IMR-90 (cell line): ENCODE measurements at regions not wholly inside any gene's neighbourhood (a gene's known extent, or its start where the extent isn't known, plus 50 kb on each side); places are given as distances from the start of the nearest gene placed in this dataset.

Experiments
- ATAC-seq: fragments of 200-7000 bp; cut with Tn5 transposase; 2 replicates; pipeline ENCODE4 v1.9.1; 2020; ENCODE audit warnings: low read depth, mild to moderate bottlenecking, moderate library complexity
- BruUV-seq: library from RNA; stranded (reverse); fragments of 400-500 nt; replicated peaks from 2 replicates; lab custom pipeline; 2021; lab: Mats Ljungman, UMichigan
- CTCF ChIA-PET: fragments of 300-600 bp; formaldehyde crosslinking; extraction: SDS; loops from one replicate; lab custom pipeline; 2021; ENCODE audit warnings: antibody characterized with exemption; lab: Yijun Ruan, JAX
- POLR2A ChIA-PET: fragments of 300-600 bp; sonication (Branson Sonifier 250); formaldehyde crosslinking; loops from one replicate; lab custom pipeline; 2022; ENCODE audit warnings: antibody characterized with exemption; ENCODE audit not compliant: unreplicated experiment; lab: Charles Lee
- DNase-seq: peaks from one replicate; pipeline ENCODE4 v3.0.0; 2013
- H2AFZ ChIP-seq: replicated peaks from 2 replicates; pipeline ENCODE3; 2013; ENCODE audit warnings: low read length, mild to moderate bottlenecking; ENCODE audit not compliant: poor library complexity
- H2AK5ac ChIP-seq: 2 replicates; pipeline ENCODE4 v1.6.1; 2013; ENCODE audit warnings: low read depth, low read length, inconsistent platforms
- H2AK9ac ChIP-seq: replicated peaks from 2 replicates; pipeline ENCODE3; 2013; ENCODE audit warnings: mild to moderate bottlenecking, low read depth, low read length, moderate library complexity; ENCODE audit not compliant: poor library complexity
- H2BK120ac ChIP-seq: 2 replicates; pipeline ENCODE4 v1.6.1; 2013; ENCODE audit warnings: low read depth, low read length, inconsistent platforms
- H2BK15ac ChIP-seq: 3 replicates; pipeline ENCODE4 v1.6.1; 2013; ENCODE audit warnings: low read depth, low read length, inconsistent platforms
- H2BK20ac ChIP-seq: 2 replicates; pipeline ENCODE4 v1.6.1; 2013; ENCODE audit warnings: low read depth, mild to moderate bottlenecking, inconsistent platforms, low read length, moderate library complexity
- H2BK5ac ChIP-seq: 2 replicates; pipeline ENCODE4 v1.6.1; 2013; ENCODE audit warnings: mild to moderate bottlenecking, low read depth, low read length, inconsistent platforms; ENCODE audit not compliant: poor library complexity, severe bottlenecking
- H3K14ac ChIP-seq: replicated peaks from 2 replicates; pipeline ENCODE4 v1.6.1; 2013; ENCODE audit warnings: low read depth, low read length, inconsistent platforms
- H3K18ac ChIP-seq: 2 replicates; pipeline ENCODE4 v1.6.1; 2013; ENCODE audit warnings: low read depth, low read length, control low read depth
- H3K23ac ChIP-seq: 2 replicates; pipeline ENCODE4 v1.6.1; 2013; ENCODE audit warnings: low read depth, low read length, inconsistent platforms
- H3K27ac ChIP-seq: 2 replicates; pipeline ENCODE4 v1.5.1; 2013; ENCODE audit warnings: mild to moderate bottlenecking, control low read depth, low read length; ENCODE audit not compliant: insufficient read depth
- H3K27me3 ChIP-seq: 2 replicates; pipeline ENCODE4 v1.6.1; 2013; ENCODE audit warnings: low read length; ENCODE audit not compliant: control insufficient read depth, insufficient read depth
- H3K36me3 ChIP-seq: 2 replicates; pipeline ENCODE4 v1.6.1; 2013; ENCODE audit warnings: low read length, mixed read lengths; ENCODE audit not compliant: control insufficient read depth, insufficient read depth
- H3K4ac ChIP-seq: 2 replicates; pipeline ENCODE4 v1.6.1; 2013; ENCODE audit warnings: low read depth, low read length, inconsistent platforms
- H3K4me1 ChIP-seq: 2 replicates; pipeline ENCODE4 v1.6.1; 2013; ENCODE audit warnings: low read length, mixed read lengths; ENCODE audit not compliant: control insufficient read depth, insufficient read depth
- H3K4me2 ChIP-seq: 2 replicates; pipeline ENCODE4 v1.6.1; 2013; ENCODE audit warnings: low read depth, mild to moderate bottlenecking, control low read depth, low read length, moderate library complexity
- H3K4me3 ChIP-seq: 2 replicates; pipeline ENCODE4 v1.5.1; 2013; ENCODE audit warnings: low read depth, mild to moderate bottlenecking, control low read depth, low read length, moderate library complexity; ENCODE audit not compliant: insufficient read depth
- H3K56ac ChIP-seq: 2 replicates; pipeline ENCODE4 v1.6.1; 2013; ENCODE audit warnings: low read length, inconsistent platforms; ENCODE audit not compliant: insufficient read depth; ENCODE audit errors: extremely low read depth
- H3K79me1 ChIP-seq, 2 experiments: 2 replicates each; pipeline ENCODE4 v1.6.1; 2013; ENCODE audit warnings: low read length in 2 of 2, inconsistent platforms in 1 of 2, low read depth in 1 of 2
- H3K9ac ChIP-seq: 2 replicates; pipeline ENCODE4 v1.6.1; 2013; ENCODE audit warnings: low read depth, low read length, control low read depth
- H3K9me1 ChIP-seq: 2 replicates; pipeline ENCODE4 v1.6.1; 2013; ENCODE audit warnings: low read length, inconsistent platforms; ENCODE audit not compliant: insufficient read depth
- H3K9me3 ChIP-seq: 2 replicates; pipeline ENCODE4 v1.6.1; 2013; ENCODE audit warnings: low read length; ENCODE audit not compliant: control insufficient read depth, insufficient read depth
- H4K20me1 ChIP-seq: 2 replicates; pipeline ENCODE4 v1.6.1; 2013; ENCODE audit warnings: low read length, inconsistent platforms; ENCODE audit not compliant: insufficient read depth
- H4K5ac ChIP-seq: 2 replicates; pipeline ENCODE4 v1.6.1; 2013; ENCODE audit warnings: mild to moderate bottlenecking, low read depth, low read length, control low read depth
- H4K8ac ChIP-seq, 2 experiments: 2 replicates each; pipeline ENCODE4 v1.6.1; 2013; ENCODE audit warnings: low read depth in 2 of 2, low read length in 2 of 2, control low read depth in 1 of 2, inconsistent platforms in 1 of 2
- H4K91ac ChIP-seq: 2 replicates; pipeline ENCODE4 v1.6.1; 2013; ENCODE audit warnings: low read depth, low read length, inconsistent platforms; ENCODE audit not compliant: insufficient read depth
- BHLHE40 ChIP-seq: fragments of 150-350 bp; IDR thresholded peaks from 2 replicates; pipeline ENCODE4 v1.6.1; 2016; ENCODE audit warnings: mild to moderate bottlenecking, low read depth, low read length
- CEBPB ChIP-seq: IDR thresholded peaks from 2 replicates; pipeline ENCODE4 v1.6.1; 2012; ENCODE audit warnings: low read depth, low read length, improper control_type of control experiment
- FOS ChIP-seq: fragments of 150-350 bp; IDR thresholded peaks from 2 replicates; pipeline ENCODE4 v1.6.1; 2016; ENCODE audit warnings: low read depth, low read length
- MAFK ChIP-seq: IDR thresholded peaks from 2 replicates; pipeline ENCODE4 v1.6.1; 2012; ENCODE audit warnings: low read depth, low read length, improper control_type of control experiment
- MXI1 ChIP-seq: IDR thresholded peaks from 2 replicates; pipeline ENCODE4 v1.6.1; 2012; ENCODE audit warnings: low read depth, mild to moderate bottlenecking, low read length, moderate library complexity, borderline replicate concordance
- RFX5 ChIP-seq: IDR thresholded peaks from 2 replicates; pipeline ENCODE4 v1.8.0; 2012; ENCODE audit warnings: low read depth, mild to moderate bottlenecking, low read length, moderate library complexity
- SMC3 ChIP-seq: fragments of 150-350 bp; IDR thresholded peaks from 2 replicates; pipeline ENCODE4 v1.6.1; 2016; ENCODE audit warnings: low read depth, mild to moderate bottlenecking, antibody characterized with exemption, low read length, moderate library complexity
- WGBS, 2 experiments: methylation state at CpG; one replicate each; pipeline versions ENCODE4 v1.1.5 to v1.1.7; 2013; ENCODE audit warnings: missing lambda C conversion rate in 2 of 2; ENCODE audit not compliant: insufficient read length in 1 of 2; ENCODE audit errors: extremely low coverage in 2 of 2; 5-methylcytosine and 5-hydroxymethylcytosine counted together
- dilution Hi-C: fragments of 300-500 bp; cut with HindIII; formaldehyde crosslinking; loops from one replicate; pipeline ENCODE4 v1.14.3; 2018; ENCODE audit warnings: low sequenced_read_pairs; ENCODE audit not compliant: unreplicated experiment
- in situ Hi-C: fragments of 300-500 bp; cut with MboI; formaldehyde crosslinking; loops from 3 replicates; pipeline ENCODE4 v1.14.3; 2019; ENCODE audit warnings: low sequenced_read_pairs, inconsistent platforms, mixed read lengths
- intact Hi-C: fragments of 100-400 bp; cut with micrococcal nuclease; formaldehyde crosslinking; loops from 2 replicates; pipeline ENCODE4 v1.10.0; 2022

GRCh38 chr1:105362438-105362837 lies 1612.7 kb downstream of the AMY1C start:
- no peak overlapping the region for H2BK15ac ChIP-seq
- no CpG with 5 or more reads among the region's 1 CpG for WGBS, 2 experiments
- CTCF ChIA-PET, result no interaction called here
- no peaks in the 10 kb centered on the region for H3K4me1 ChIP-seq
- no peak overlapping the region for H3K9ac ChIP-seq
- no peak overlapping the region for H2BK20ac ChIP-seq
- dilution Hi-C loops, result no loop called here
- no peak overlapping the region for H2AK5ac ChIP-seq
- no peaks in the 10 kb centered on the region for H3K36me3 ChIP-seq
- no peak overlapping the region for H4K8ac ChIP-seq
- no peaks in the 10 kb centered on the region for H4K20me1 ChIP-seq
- TF ChIP-seq BHLHE40 (no peak), RFX5 (no peak), CEBPB (no peak), MXI1 (no peak), FOS (no peak), SMC3 (no peak), MAFK (no peak)
- H2AFZ ChIP-seq, result no peak overlapping the region
- H3K4me3 ChIP-seq, result no peak overlapping the region
- H3K79me1 ChIP-seq, result no peaks in the 10 kb centered on the region
- H3K56ac ChIP-seq, result no peak overlapping the region
- intact Hi-C loops, result no loop called here
- H3K27ac ChIP-seq, result no peak overlapping the region
- H3K4me2 ChIP-seq, result no peak overlapping the region
- H3K9me3 ChIP-seq, result peaks cover 3% of the 10 kb centered on the region
- DNase-seq, result no peak
- H3K23ac ChIP-seq, result no peak overlapping the region
- no peak for ATAC-seq
- BruUV-seq, result no TSS peak
- H4K91ac ChIP-seq, result no peak overlapping the region
- H2AK9ac ChIP-seq, result no peak overlapping the region
- no peaks in the 10 kb centered on the region for H3K9me1 ChIP-seq
- in situ Hi-C loops, result no loop called here
- H4K5ac ChIP-seq, result no peak overlapping the region
- H2BK5ac ChIP-seq, result no peak overlapping the region
- no peak overlapping the region for H2BK120ac ChIP-seq
- H3K18ac ChIP-seq, result no peak overlapping the region
- POLR2A ChIA-PET, result no interaction called here
- H3K4ac ChIP-seq, result no peak overlapping the region
- no peak overlapping the region for H3K14ac ChIP-seq
- H3K27me3 ChIP-seq, result no peaks in the 10 kb centered on the region
